Trophoblast cell (in vitro differentiated cells and primary cell): ENCODE measurements at regions not wholly inside any gene's neighbourhood (a gene's known extent, or its start where the extent isn't known, plus 50 kb on each side); places are given as distances from the start of the nearest gene placed in this dataset.

Experiments used
- DNase-seq, 2 donors: peaks; one replicate each; pipeline ENCODE4 v3.0.0-alpha.2; 2016
- H2AFZ ChIP-seq: 2 replicates; pipeline ENCODE4 v1.6.1; 2013; ENCODE audit warnings: low read length, moderate library complexity, mild to moderate bottlenecking; ENCODE audit not compliant: insufficient read depth, poor library complexity
- H2AK5ac ChIP-seq: 2 replicates; pipeline ENCODE4 v1.6.1; 2013; ENCODE audit warnings: mild to moderate bottlenecking, low read length
- H2BK120ac ChIP-seq: 2 replicates; pipeline ENCODE4 v1.6.1; 2013; ENCODE audit warnings: low read length, mild to moderate bottlenecking, moderate library complexity; ENCODE audit not compliant: insufficient read depth, poor library complexity
- H2BK12ac ChIP-seq: 2 replicates; pipeline ENCODE4 v1.6.1; 2013; ENCODE audit warnings: mild to moderate bottlenecking, low read length, moderate library complexity
- H2BK5ac ChIP-seq: 2 replicates; pipeline ENCODE4 v1.6.1; 2013; ENCODE audit warnings: low read length, low read depth, moderate library complexity, mild to moderate bottlenecking; ENCODE audit not compliant: poor library complexity
- H3K14ac ChIP-seq: 2 replicates; pipeline ENCODE4 v1.6.1; 2013; ENCODE audit warnings: mild to moderate bottlenecking, low read length
- H3K18ac ChIP-seq: 2 replicates; pipeline ENCODE4 v1.6.1; 2013; ENCODE audit warnings: mild to moderate bottlenecking, low read length
- H3K23ac ChIP-seq: 2 replicates; pipeline ENCODE4 v1.6.1; 2013; ENCODE audit warnings: low read length
- H3K27ac ChIP-seq: 2 replicates; pipeline ENCODE4 v1.5.1; 2013; ENCODE audit warnings: low read depth, mild to moderate bottlenecking, inconsistent platforms, low read length, moderate library complexity
- H3K27me3 ChIP-seq: 2 replicates; pipeline ENCODE4 v1.6.1; 2013; ENCODE audit warnings: inconsistent platforms, mild to moderate bottlenecking, low read length, moderate library complexity; ENCODE audit not compliant: insufficient read depth
- H3K36me3 ChIP-seq, 2 experiments: 1 replicate in 1 of 2; 2 replicates in 1 of 2; pipeline ENCODE4 v1.6.1; 2013; ENCODE audit warnings: low read length in 2 of 2, mild to moderate bottlenecking in 2 of 2, moderate library complexity in 1 of 2; ENCODE audit not compliant: insufficient read depth in 2 of 2, control insufficient read depth in 1 of 2
- H3K4ac ChIP-seq: 2 replicates; pipeline ENCODE4 v1.6.1; 2013; ENCODE audit warnings: low read depth, mild to moderate bottlenecking, low read length, moderate library complexity
- H3K4me1 ChIP-seq, 2 experiments: 1 replicate in 1 of 2; 2 replicates in 1 of 2; pipeline ENCODE4 v1.6.1; 2013; ENCODE audit warnings: low read length in 2 of 2, mild to moderate bottlenecking in 2 of 2, moderate library complexity in 1 of 2; ENCODE audit not compliant: insufficient read depth in 2 of 2, control insufficient read depth in 1 of 2
- H3K4me2 ChIP-seq: 2 replicates; pipeline ENCODE4 v1.6.1; 2013; ENCODE audit warnings: inconsistent platforms, mild to moderate bottlenecking, low read length, moderate library complexity
- H3K4me3 ChIP-seq: 2 replicates; pipeline ENCODE4 v1.5.1; 2013; ENCODE audit warnings: mild to moderate bottlenecking, low read depth, low read length, inconsistent platforms
- H3K79me1 ChIP-seq: one replicate; pipeline ENCODE4 v1.6.1; 2013; ENCODE audit warnings: low read length
- H3K79me2 ChIP-seq: 2 replicates; pipeline ENCODE4 v1.6.1; 2013; ENCODE audit warnings: low read length, mild to moderate bottlenecking; ENCODE audit not compliant: control insufficient read depth, insufficient read depth, poor library complexity
- H3K9ac ChIP-seq: 2 replicates; pipeline ENCODE4 v1.6.1; 2013; ENCODE audit warnings: mild to moderate bottlenecking, low read length
- H3K9me3 ChIP-seq: 2 replicates; pipeline ENCODE4 v1.6.1; 2013; ENCODE audit warnings: low read depth, mild to moderate bottlenecking, control low read depth, inconsistent platforms, low read length; ENCODE audit not compliant: insufficient read depth
- H4K12ac ChIP-seq: 2 replicates; pipeline ENCODE4 v1.6.1; 2013; ENCODE audit warnings: low read depth, mild to moderate bottlenecking, low read length, moderate library complexity
- H4K8ac ChIP-seq: 2 replicates; pipeline ENCODE4 v1.6.1; 2013; ENCODE audit warnings: low read depth, mild to moderate bottlenecking, low read length, moderate library complexity
- H4K91ac ChIP-seq: one replicate; pipeline ENCODE4 v1.6.1; 2013; ENCODE audit warnings: low read depth, mild to moderate bottlenecking, low read length, moderate library complexity
- WGBS: extraction: QIAGEN DNeasy Blood & Tissue Kit; methylation state at CpG from one replicate; pipeline ENCODE4 v1.1.7; 2013; ENCODE audit warnings: missing lambda C conversion rate; ENCODE audit not compliant: insufficient read length, insufficient coverage; ENCODE audit errors: extremely low coverage; 5-methylcytosine and 5-hydroxymethylcytosine counted together

DNA sequence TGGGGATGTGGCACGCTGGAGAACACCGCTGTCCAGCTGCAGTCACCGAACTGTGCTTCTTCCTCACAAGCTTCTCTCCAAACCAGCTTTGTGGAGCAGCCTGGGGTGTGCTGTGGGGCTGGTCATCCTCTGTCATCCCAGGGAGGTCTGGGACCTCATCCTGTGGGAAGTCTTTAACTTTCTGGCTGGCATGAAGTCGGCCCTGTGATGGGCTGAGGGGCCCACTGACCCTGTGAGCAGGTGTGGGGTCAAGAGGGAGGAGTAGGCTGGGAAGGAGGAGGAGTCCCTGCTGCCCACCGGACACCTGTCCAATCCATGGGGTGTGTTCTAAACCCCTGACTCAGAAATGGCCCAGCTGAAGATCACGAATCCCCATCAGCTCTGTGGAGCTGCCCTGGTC is 136.2 kb upstream of the SHH start:
- H3K9me3 ChIP-seq = peaks cover 12% of the 10 kb centered on the region
- no CpG with 5 or more reads among the region's 6 CpGs for WGBS
- no peak overlapping the region for H4K12ac ChIP-seq
- H3K36me3 ChIP-seq = no peaks in the 10 kb centered on the region
- no peak overlapping the region for H3K4me3 ChIP-seq
- no peak overlapping the region for H2AFZ ChIP-seq
- H3K79me2 ChIP-seq = no peaks in the 10 kb centered on the region
- H3K4me1 ChIP-seq = peaks cover 0 to 9% of the 10 kb centered on the region in 2 experiments
- no peak overlapping the region for H3K9ac ChIP-seq
- H4K8ac ChIP-seq = no peak overlapping the region
- H3K23ac ChIP-seq = no peak overlapping the region
- no peaks in the 10 kb centered on the region for H3K79me1 ChIP-seq
- H2BK12ac ChIP-seq = no peak overlapping the region
- H3K27me3 ChIP-seq = no peaks in the 10 kb centered on the region
- no peak overlapping the region for H3K14ac ChIP-seq
- no peak overlapping the region for H4K91ac ChIP-seq
- DNase-seq = no peak
- H3K27ac ChIP-seq = no peak overlapping the region
- no peak overlapping the region for H2AK5ac ChIP-seq
- no peak overlapping the region for H3K4ac ChIP-seq
- no peak overlapping the region for H2BK120ac ChIP-seq
- no peak overlapping the region for H3K4me2 ChIP-seq
- no peak overlapping the region for H3K18ac ChIP-seq
- no peak overlapping the region for H2BK5ac ChIP-seq

DNA sequence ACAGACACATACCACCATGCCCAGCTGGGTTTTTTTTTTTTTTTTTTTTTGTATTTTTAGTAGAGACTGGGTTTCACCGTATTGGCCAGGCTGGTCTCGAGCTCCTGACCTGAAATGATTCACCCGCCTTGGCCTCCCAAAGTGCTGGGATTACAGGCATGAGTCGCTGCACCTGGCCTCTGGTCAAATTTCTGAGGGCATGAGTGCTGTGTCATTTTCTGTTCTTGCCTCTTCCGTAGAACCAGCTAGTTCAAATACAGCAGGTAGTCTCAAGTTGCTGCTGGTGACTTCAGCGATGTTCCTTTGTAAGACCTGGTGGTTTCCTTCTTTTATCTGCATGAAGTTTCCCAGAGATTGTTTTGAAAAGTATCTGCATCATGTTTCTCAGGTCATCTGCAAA is 134.8 kb upstream of the SHH start:
- peaks cover 11% of the 10 kb centered on the region for H3K9me3 ChIP-seq
- H3K23ac ChIP-seq = no peak overlapping the region
- peaks cover 0 to 8% of the 10 kb centered on the region in 2 experiments for H3K4me1 ChIP-seq
- no peak overlapping the region for H2AFZ ChIP-seq
- H2AK5ac ChIP-seq = no peak overlapping the region
- H2BK120ac ChIP-seq = no peak overlapping the region
- H3K14ac ChIP-seq = no peak overlapping the region
- no peaks in the 10 kb centered on the region for H3K79me2 ChIP-seq
- no CpG with 5 or more reads among the region's 6 CpGs for WGBS
- H3K4me2 ChIP-seq = no peak overlapping the region
- no peak overlapping the region for H4K8ac ChIP-seq
- no peak overlapping the region for H3K9ac ChIP-seq
- H3K27me3 ChIP-seq = no peaks in the 10 kb centered on the region
- DNase-seq = peak; percentile 64 to 77
- no peak overlapping the region for H3K27ac ChIP-seq
- no peak overlapping the region for H2BK5ac ChIP-seq
- no peak overlapping the region for H3K18ac ChIP-seq
- no peak overlapping the region for H4K12ac ChIP-seq
- no peak overlapping the region for H4K91ac ChIP-seq
- H3K4me3 ChIP-seq = no peak overlapping the region
- no peak overlapping the region for H2BK12ac ChIP-seq
- no peaks in the 10 kb centered on the region for H3K79me1 ChIP-seq
- no peaks in the 10 kb centered on the region for H3K36me3 ChIP-seq
- no peak overlapping the region for H3K4ac ChIP-seq

DNA sequence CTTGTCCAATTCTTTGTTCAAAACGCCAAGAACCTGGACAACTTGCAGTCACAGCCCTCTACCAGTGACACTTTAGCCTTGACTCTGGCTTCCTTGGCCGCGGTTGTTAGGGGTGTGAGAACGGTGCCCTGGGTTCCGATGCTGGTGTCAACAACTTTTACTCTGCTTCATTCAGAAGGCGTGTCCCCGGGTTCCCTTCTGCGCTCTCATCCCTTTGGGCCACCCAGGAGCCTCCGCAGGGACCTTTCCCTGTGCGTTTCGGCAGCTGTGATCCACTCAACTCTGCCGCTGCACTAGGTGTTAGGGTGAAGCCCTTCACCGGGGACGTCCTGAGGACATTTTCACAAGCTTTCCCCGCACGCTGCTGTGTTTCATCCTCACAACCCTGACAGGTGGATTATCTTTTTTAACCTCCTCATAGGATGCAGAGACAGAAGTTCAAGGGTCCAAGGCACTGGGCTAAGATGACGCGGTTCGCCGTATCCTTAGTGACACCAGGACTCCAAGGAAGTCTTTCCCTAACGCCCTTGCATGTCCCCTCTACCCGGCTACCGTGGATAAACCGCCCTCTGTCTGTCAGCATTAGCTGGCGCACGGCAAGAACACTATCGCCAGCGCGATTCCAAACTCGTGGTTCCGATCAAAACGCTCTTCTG is 133.5 kb upstream of the SHH start:
- Histone ChIP-seq H3K27me3 (no peaks in the 10 kb centered on the region), H2BK120ac (no peak overlapping the region), H3K4ac (no peak overlapping the region), H3K27ac (no peak overlapping the region), H3K4me2 (no peak overlapping the region), H4K91ac (no peak overlapping the region), H3K4me1 (peaks cover 0 to under 1% of the 10 kb centered on the region in 2 experiments), H2AFZ (no peak overlapping the region), H3K14ac (no peak overlapping the region), H3K4me3 (no peak overlapping the region), H3K79me1 (no peaks in the 10 kb centered on the region), H2BK5ac (no peak overlapping the region), H3K9ac (no peak overlapping the region), H4K12ac (no peak overlapping the region), H4K8ac (no peak overlapping the region), H3K36me3 (no peaks in the 10 kb centered on the region), H3K18ac (no peak overlapping the region), H2AK5ac (no peak overlapping the region), H2BK12ac (no peak overlapping the region), H3K9me3 (peaks cover 7% of the 10 kb centered on the region), H3K79me2 (no peaks in the 10 kb centered on the region), H3K23ac (no peak overlapping the region)
- no peak for DNase-seq
- WGBS = no CpG with 5 or more reads among the region's 32 CpGs

DNA sequence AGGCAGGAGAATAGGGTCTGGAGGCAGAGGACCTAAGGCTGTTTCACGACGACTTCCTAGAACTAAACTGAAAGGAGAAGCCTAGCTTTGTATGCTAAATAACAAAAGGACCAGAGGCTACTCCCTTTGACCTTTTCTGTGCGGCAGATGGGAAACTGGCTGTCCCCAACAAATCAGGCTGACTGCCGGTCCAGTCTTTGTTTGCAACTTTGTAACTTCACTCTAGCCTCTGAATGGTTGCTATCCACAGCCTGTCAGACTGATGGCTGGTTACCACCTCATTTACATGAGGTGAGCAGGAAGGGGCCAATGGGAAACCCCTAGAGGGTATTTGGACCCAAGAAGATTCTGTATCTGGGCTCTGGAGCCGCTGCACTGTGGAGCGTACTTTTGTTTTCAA is 132.6 kb upstream of the SHH start:
- H3K4ac ChIP-seq = no peak overlapping the region
- no peaks in the 10 kb centered on the region for H3K27me3 ChIP-seq
- H2AK5ac ChIP-seq = no peak overlapping the region
- H3K23ac ChIP-seq = no peak overlapping the region
- peaks cover 7% of the 10 kb centered on the region for H3K9me3 ChIP-seq
- no peak overlapping the region for H2BK12ac ChIP-seq
- no peaks in the 10 kb centered on the region for H3K79me2 ChIP-seq
- no peak overlapping the region for H2AFZ ChIP-seq
- H3K79me1 ChIP-seq = no peaks in the 10 kb centered on the region
- H3K9ac ChIP-seq = no peak overlapping the region
- no peak overlapping the region for H3K14ac ChIP-seq
- H2BK120ac ChIP-seq = no peak overlapping the region
- H3K4me1 ChIP-seq = no peaks in the 10 kb centered on the region
- no peak overlapping the region for H3K18ac ChIP-seq
- no peak overlapping the region for H4K8ac ChIP-seq
- no peak overlapping the region for H3K4me3 ChIP-seq
- no peak overlapping the region for H4K12ac ChIP-seq
- no peak overlapping the region for H3K4me2 ChIP-seq
- H3K36me3 ChIP-seq = no peaks in the 10 kb centered on the region
- H3K27ac ChIP-seq = no peak overlapping the region
- no peak for DNase-seq
- no peak overlapping the region for H2BK5ac ChIP-seq
- H4K91ac ChIP-seq = no peak overlapping the region
- no CpG with 5 or more reads among the region's 6 CpGs for WGBS
